ENCODE measurements at regions not wholly inside any gene's neighbourhood (a gene's known extent, or its start where the extent isn't known, plus 50 kb on each side); places are given as distances from the start of the nearest gene placed in this dataset.

DNA sequence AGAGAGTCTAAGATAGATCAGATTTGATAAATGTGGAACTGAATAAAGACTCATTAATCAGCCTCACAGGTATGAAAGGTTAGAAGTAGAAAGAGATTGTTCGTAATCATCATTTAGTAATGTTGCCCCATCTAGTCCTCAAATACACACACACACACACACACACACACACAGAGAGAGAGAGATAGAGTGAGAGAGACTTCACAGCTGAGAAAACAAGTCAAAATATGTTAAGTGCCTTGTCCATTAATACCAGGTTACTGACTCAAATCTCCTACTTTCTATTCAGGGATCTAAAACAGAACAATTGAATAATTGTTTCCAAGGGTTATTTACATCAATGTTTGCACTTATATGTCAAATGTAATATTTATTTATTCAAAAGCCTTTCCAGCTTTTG lies 284.6 kb downstream of the MRPS30 start:
- no peak for TF ChIP-seq L3MBTL2 (conservative IDR thresholded peaks at IDR 0.05)
- no peak for TF ChIP-seq BHLHE40 (IDR thresholded peaks at IDR 0.05; ENCODE audit: borderline replicate concordance)
- TF ChIP-seq SP1 (IDR thresholded peaks at IDR 0.05): no peak
- no peak for TF ChIP-seq ZNF384 (IDR thresholded peaks at IDR 0.05)
- TF ChIP-seq SUZ12 (IDR thresholded peaks at IDR 0.05): no peak
- TF ChIP-seq, protein P1, sequence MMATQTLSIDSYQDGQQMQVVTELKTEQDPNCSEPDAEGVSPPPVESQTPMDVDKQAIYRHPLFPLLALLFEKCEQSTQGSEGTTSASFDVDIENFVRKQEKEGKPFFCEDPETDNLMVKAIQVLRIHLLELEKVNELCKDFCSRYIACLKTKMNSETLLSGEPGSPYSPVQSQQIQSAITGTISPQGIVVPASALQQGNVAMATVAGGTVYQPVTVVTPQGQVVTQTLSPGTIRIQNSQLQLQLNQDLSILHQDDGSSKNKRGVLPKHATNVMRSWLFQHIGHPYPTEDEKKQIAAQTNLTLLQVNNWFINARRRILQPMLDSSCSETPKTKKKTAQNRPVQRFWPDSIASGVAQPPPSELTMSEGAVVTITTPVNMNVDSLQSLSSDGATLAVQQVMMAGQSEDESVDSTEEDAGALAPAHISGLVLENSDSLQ (IDR thresholded peaks at IDR 0.05): no peak
- TF ChIP-seq FOXA1 (IDR thresholded peaks at IDR 0.05): no peak
- no peak for TF ChIP-seq ELF4 (IDR thresholded peaks at IDR 0.05)
- TF ChIP-seq TARDBP (IDR thresholded peaks at IDR 0.05): no peak
- TF ChIP-seq HDGF (IDR thresholded peaks at IDR 0.05; ENCODE audit: borderline replicate concordance): no peak
- no peak for TF ChIP-seq FOXM1 (IDR thresholded peaks at IDR 0.05; ENCODE audit: borderline replicate concordance)

Data from HEK293T (cell line).